Right cardiac atrium (tissue), 5 donors: ENCODE measurements at regions not wholly inside any gene's neighbourhood (a gene's known extent, or its start where the extent isn't known, plus 50 kb on each side); places are given as distances from the start of the nearest gene placed in this dataset.

Source experiments
- ATAC-seq, 2 donors: fragments of 200-7000 bp; cut with Tn5 transposase; one replicate each; pipeline versions ENCODE4 v1.8.0 to v1.9.1; 2020; ENCODE audit warnings: moderate library complexity in 2 of 2, mild to moderate bottlenecking in 1 of 2
- DNase-seq, 3 donors: peaks; one replicate each; pipeline ENCODE4 v3.0.0-alpha.2; 2020
- H3K27ac ChIP-seq: one replicate; pipeline ENCODE4 v1.5.1; 2013; ENCODE audit warnings: mild to moderate bottlenecking, low read length, control low read depth, moderate library complexity
- H3K27me3 ChIP-seq: one replicate; pipeline ENCODE4 v1.6.1; 2013; ENCODE audit not compliant: control insufficient read depth, insufficient read depth
- H3K4me1 ChIP-seq: one replicate; pipeline ENCODE4 v1.6.1; 2013; ENCODE audit warnings: low read length; ENCODE audit not compliant: control insufficient read depth, insufficient read depth
- H3K4me3 ChIP-seq: one replicate; pipeline ENCODE4 v1.5.1; 2013; ENCODE audit warnings: low read length, control low read depth
- H3K9me3 ChIP-seq: one replicate; pipeline ENCODE4 v1.6.1; 2013; ENCODE audit warnings: low read length; ENCODE audit not compliant: control insufficient read depth
- WGBS: extraction: QIAGEN DNeasy Blood & Tissue Kit; methylation state at CpG from one replicate; pipeline ENCODE4 v1.1.7; 2013; 5-methylcytosine and 5-hydroxymethylcytosine counted together
- intact Hi-C, 4 donors: fragments of 100-400 bp; cut with DNase I; formaldehyde crosslinking; loops; one replicate each; pipeline versions ENCODE4 v1.11.0 to v1.14.0; 2022 to 2023
- donor health status: healthy with polysubstance abuse.
- donor health status: DM: no; HTN: yes; CAD: no.
- donor health status: DM: no; HTN: no; CAD: no.
- donor health status: DM: no; HTN: yes; CAD: no; lungs with severe emphysema.
- donor health status: DM: yes; HTN: yes; CAD: no.

GRCh38 chr5:124873188-124873587 is 126.7 kb upstream of the ZNF608 start:
- no peak for ATAC-seq
- intact Hi-C loops = no loop called here
- peaks cover 3% of the 10 kb centered on the region for H3K4me1 ChIP-seq

DNA sequence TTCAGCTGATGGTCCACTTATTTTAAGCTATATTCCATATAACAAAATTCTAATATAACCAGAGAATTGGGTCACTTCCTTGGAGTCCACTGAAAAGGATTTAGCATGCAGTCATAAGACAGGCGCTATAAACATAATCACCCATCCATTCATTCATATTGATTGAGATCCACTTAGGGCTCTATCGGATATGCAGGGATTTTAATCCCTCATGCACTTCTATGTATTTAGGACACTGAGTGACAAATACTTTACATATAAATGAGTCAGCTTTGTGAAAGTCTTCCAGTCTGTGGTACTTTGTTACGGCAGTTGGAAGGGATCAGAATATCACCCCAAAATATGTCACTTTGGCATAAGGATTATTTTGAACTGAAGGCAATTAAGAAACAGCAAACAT is 127.3 kb upstream of the ZNF608 start:
- intact Hi-C loops = no loop called here
- no peak overlapping the region for H3K27ac ChIP-seq
- no peak overlapping the region for H3K4me3 ChIP-seq
- WGBS = 94% methylated on average over 3 of the region's 3 CpGs
- no peak for DNase-seq
- H3K27me3 ChIP-seq = no peaks in the 10 kb centered on the region
- H3K9me3 ChIP-seq = no peaks in the 10 kb centered on the region
- ATAC-seq = no peak
- H3K4me1 ChIP-seq = peaks cover 3% of the 10 kb centered on the region

More at GRCh38 chr5:124873188-124873587, 126.7 kb upstream of the ZNF608 start:
- DNase-seq = no peak
- no peaks in the 10 kb centered on the region for H3K27me3 ChIP-seq
- no peak overlapping the region for H3K4me3 ChIP-seq
- H3K9me3 ChIP-seq = no peaks in the 10 kb centered on the region
- H3K27ac ChIP-seq = no peak overlapping the region

DNA sequence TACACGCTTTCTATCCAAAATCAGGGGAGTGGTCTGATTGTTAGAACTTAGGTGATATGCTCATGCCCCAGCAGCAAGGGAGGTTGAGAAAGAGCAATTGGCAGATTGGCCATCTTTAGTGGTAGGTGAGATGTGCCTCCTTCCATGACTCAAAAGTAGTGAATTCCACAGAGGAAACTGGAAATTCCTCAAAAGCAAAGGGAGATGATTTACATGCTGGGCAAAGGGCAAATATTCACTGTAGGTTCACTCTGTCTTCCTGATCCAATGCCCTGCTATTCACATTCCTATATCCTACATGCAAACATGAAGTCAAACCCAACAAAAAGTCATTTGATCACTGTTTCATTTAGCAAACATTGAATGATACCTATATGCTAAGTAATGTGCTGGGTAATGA is 130.1 kb upstream of the ZNF608 start:
- Histone ChIP-seq H3K27me3 (no peaks in the 10 kb centered on the region), H3K4me3 (no peak overlapping the region), H3K9me3 (no peaks in the 10 kb centered on the region), H3K4me1 (no peaks in the 10 kb centered on the region), H3K27ac (no peak overlapping the region)
- WGBS = 96% methylated on average over 1 of the region's 1 CpG
- DNase-seq = no peak
- ATAC-seq = no peak
- intact Hi-C loops = no loop called here

- no peak for DNase-seq
- intact Hi-C loops = no loop called here
- peak overlapping the region; percentile 43 for H3K27ac ChIP-seq
- no peaks in the 10 kb centered on the region for H3K4me1 ChIP-seq
- no peaks in the 10 kb centered on the region for H3K9me3 ChIP-seq
- 72% methylated on average over 2 of the region's 2 CpGs for WGBS
- no peaks in the 10 kb centered on the region for H3K27me3 ChIP-seq
- no peak overlapping the region for H3K4me3 ChIP-seq
- peak; percentile 59 to 67 for ATAC-seq
Observed at GRCh38 chr5:124876983-124877382, 130.5 kb upstream of the ZNF608 start.

GRCh38 chr5:124877501-124878146 is 131.2 kb upstream of the ZNF608 start:
- WGBS = 71% methylated on average over 7 of the region's 7 CpGs
- Histone ChIP-seq H3K4me3 (no peak overlapping the region), H3K9me3 (no peaks in the 10 kb centered on the region), H3K27me3 (no peaks in the 10 kb centered on the region), H3K4me1 (no peaks in the 10 kb centered on the region), H3K27ac (peak overlapping the region; percentile 43)
- ATAC-seq (peak; percentile 68 to 73), DNase-seq (no peak)
- intact Hi-C loops = no loop called here

- Histone ChIP-seq H3K4me1 (no peaks in the 10 kb centered on the region), H3K27ac (no peak overlapping the region), H3K9me3 (no peaks in the 10 kb centered on the region), H3K27me3 (no peaks in the 10 kb centered on the region), H3K4me3 (no peak overlapping the region)
- intact Hi-C loops = no loop called here
- WGBS = 83% methylated on average over 5 of the region's 5 CpGs
- DNase-seq (no peak), ATAC-seq (no peak)
Observed at GRCh38 chr5:124878583-124879342, 132.3 kb upstream of the ZNF608 start.

GRCh38 chr5:124880903-124881697 is 134.7 kb upstream of the ZNF608 start:
- intact Hi-C loops = no loop called here
- WGBS = 90% methylated on average over 10 of the region's 10 CpGs

GRCh38 chr5:124883681-124884080 is 137.2 kb upstream of the ZNF608 start:
- WGBS = 88% methylated on average over 3 of the region's 3 CpGs

More at GRCh38 chr5:124880903-124881697, 134.7 kb upstream of the ZNF608 start:
- DNase-seq = no peak
- H3K4me1 ChIP-seq = no peaks in the 10 kb centered on the region
- no peaks in the 10 kb centered on the region for H3K27me3 ChIP-seq
- no peaks in the 10 kb centered on the region for H3K9me3 ChIP-seq
- H3K27ac ChIP-seq = no peak overlapping the region
- no peak overlapping the region for H3K4me3 ChIP-seq
- ATAC-seq = peak; percentile 22 to 46

DNA sequence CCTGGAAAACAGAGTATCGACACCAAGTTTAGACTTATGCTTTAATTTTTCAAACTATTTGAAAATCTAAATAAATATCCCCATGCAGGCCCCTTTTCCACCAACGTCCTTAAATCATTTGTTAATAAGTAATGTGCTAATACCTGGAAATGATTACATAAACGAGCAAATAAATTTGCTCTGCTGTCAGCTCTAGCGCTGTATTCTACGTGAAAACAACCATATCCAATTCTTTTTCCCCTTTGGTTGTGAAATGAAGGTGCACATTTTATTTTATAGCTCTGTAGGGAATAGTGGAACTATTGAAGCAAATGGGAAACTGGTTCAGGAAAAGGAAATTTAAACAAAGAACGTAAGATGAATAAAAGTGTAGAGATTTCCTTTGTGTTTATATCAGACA is 137.7 kb upstream of the ZNF608 start:
- no peaks in the 10 kb centered on the region for H3K4me1 ChIP-seq
- H3K27me3 ChIP-seq = no peaks in the 10 kb centered on the region
- H3K9me3 ChIP-seq = no peaks in the 10 kb centered on the region
- no peak for ATAC-seq
- 85% methylated on average over 6 of the region's 6 CpGs for WGBS
- DNase-seq = no peak
- H3K27ac ChIP-seq = no peak overlapping the region
- H3K4me3 ChIP-seq = no peak overlapping the region
- intact Hi-C loops = no loop called here

More at GRCh38 chr5:124883681-124884080, 137.2 kb upstream of the ZNF608 start:
- no peaks in the 10 kb centered on the region for H3K4me1 ChIP-seq
- no peak for DNase-seq
- ATAC-seq = no peak
- no peak overlapping the region for H3K4me3 ChIP-seq
- H3K9me3 ChIP-seq = no peaks in the 10 kb centered on the region
- intact Hi-C loops = no loop called here
- no peak overlapping the region for H3K27ac ChIP-seq
- no peaks in the 10 kb centered on the region for H3K27me3 ChIP-seq

DNA sequence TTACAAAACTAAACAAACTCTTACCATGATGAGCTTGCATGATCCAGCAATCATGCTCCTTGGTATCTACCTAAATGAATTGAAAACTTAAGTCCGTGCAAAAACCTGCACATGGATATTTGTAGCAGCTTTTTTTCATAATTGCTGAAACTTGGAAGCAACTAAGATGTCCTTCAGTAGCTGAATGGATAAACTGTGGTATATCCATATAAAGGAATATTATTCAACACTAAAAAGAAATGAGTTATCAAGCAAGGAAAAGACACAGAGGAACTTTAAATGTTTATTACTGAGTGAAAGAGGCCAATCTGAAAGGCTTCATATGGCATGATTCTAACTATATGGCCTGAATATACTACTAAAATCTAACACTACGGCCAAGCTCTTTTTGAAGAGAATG is 139.1 kb upstream of the ZNF608 start:
- no peaks in the 10 kb centered on the region for H3K4me1 ChIP-seq
- H3K27me3 ChIP-seq = no peaks in the 10 kb centered on the region
- H3K9me3 ChIP-seq = no peaks in the 10 kb centered on the region
- WGBS = 99% methylated on average over 2 of the region's 2 CpGs
- DNase-seq (no peak), ATAC-seq (no peak)
- H3K27ac ChIP-seq = no peak overlapping the region
- intact Hi-C loops = no loop called here
- H3K4me3 ChIP-seq = no peak overlapping the region

DNA sequence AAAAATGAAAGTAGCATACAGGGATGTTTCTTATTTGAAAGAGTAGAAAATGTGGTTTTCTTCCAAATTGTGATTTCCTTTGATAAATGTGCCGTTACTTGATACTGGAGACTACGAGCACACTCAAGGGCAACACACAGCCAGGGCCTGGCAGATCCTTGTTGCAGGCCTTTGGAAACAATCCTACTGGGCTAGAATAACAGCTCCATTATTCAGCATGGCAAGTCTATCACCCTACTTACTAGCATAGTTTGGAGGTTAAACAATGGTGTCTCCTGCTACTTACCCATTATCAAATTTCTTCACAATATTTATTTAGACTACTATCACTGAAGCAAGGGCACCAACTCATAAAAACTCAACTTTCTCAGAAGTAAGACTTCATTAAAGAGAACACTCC is 140.8 kb upstream of the ZNF608 start:
- no peak overlapping the region for H3K27ac ChIP-seq
- intact Hi-C loops = no loop called here
- no peaks in the 10 kb centered on the region for H3K27me3 ChIP-seq
- 58% methylated on average over 2 of the region's 2 CpGs for WGBS
- DNase-seq (no peak), ATAC-seq (no peak)
- H3K9me3 ChIP-seq = no peaks in the 10 kb centered on the region
- H3K4me3 ChIP-seq = no peak overlapping the region
- no peaks in the 10 kb centered on the region for H3K4me1 ChIP-seq
